Heart right ventricle (tissue), 16 donors: ENCODE measurements at regions not wholly inside any gene's neighbourhood (a gene's known extent, or its start where the extent isn't known, plus 50 kb on each side); places are given as distances from the start of the nearest gene placed in this dataset.
"Not testable (repeated sequence)": the region's sequence is repeated elsewhere in the genome, so short reads cannot be mapped to it uniquely, and the experiment has no call there.

Experiments
- ATAC-seq, 8 donors: fragments of 200-7000 bp; cut with Tn5 transposase; one replicate each; pipeline ENCODE4 v1.9.1; 2020; ENCODE audit warnings: mild to moderate bottlenecking in 8 of 8, moderate library complexity in 8 of 8, moderate number of reproducible peaks in 1 of 8
- DNase-seq, 2 donors: peaks; one replicate each; pipeline ENCODE4 v3.0.0-alpha.2; 2020
- H3K27ac ChIP-seq, 10 donors: fragments of 200-600 bp; sonication (generic) in 2 of 10; one replicate each; pipeline versions ENCODE4 v1.5.0 to v1.8.0; 2020 to 2022; ENCODE audit warnings: mild to moderate bottlenecking in 3 of 10
- H3K27me3 ChIP-seq, 7 donors: fragments of 200-600 bp; one replicate each; pipeline ENCODE4 v1.8.0; 2021 to 2022; ENCODE audit warnings: mild to moderate bottlenecking in 2 of 7
- H3K36me3 ChIP-seq, 9 donors: fragments of 200-600 bp; sonication (generic) in 1 of 9; one replicate each; pipeline versions ENCODE4 v1.5.0 to v1.8.0; 2020 to 2022; ENCODE audit warnings: mild to moderate bottlenecking in 2 of 9
- H3K4me1 ChIP-seq, 9 donors: fragments of 200-600 bp; sonication (generic) in 1 of 9; one replicate each; pipeline versions ENCODE4 v1.5.0 to v1.8.0; 2020 to 2022; ENCODE audit warnings: mild to moderate bottlenecking in 4 of 9
- H3K4me3 ChIP-seq, 10 donors: fragments of 200-600 bp; sonication (generic) in 2 of 10; one replicate each; pipeline versions ENCODE4 v1.5.0 to v1.8.0; 2020 to 2022; ENCODE audit warnings: mild to moderate bottlenecking in 7 of 10, moderate library complexity in 2 of 10
- H3K9me3 ChIP-seq, 11 donors: fragments of 200-600 bp in 10 of 11; sonication (generic) in 2 of 11; one replicate each; pipeline versions ENCODE4 v1.5.0 to v1.8.0; 2013 to 2022; ENCODE audit warnings: mild to moderate bottlenecking in 2 of 11, control low read depth in 1 of 11, moderate library complexity in 1 of 11
- WGBS, 2 donors: extraction: QIAGEN DNeasy Blood & Tissue Kit; methylation state at CpG; one replicate each; pipeline ENCODE4 v1.1.7; 2013; ENCODE audit warnings: inconsistent platforms in 1 of 2; 5-methylcytosine and 5-hydroxymethylcytosine counted together
- intact Hi-C, 10 donors: fragments of 100-400 bp; cut with DNase I; formaldehyde crosslinking; loops; one replicate each; pipeline versions ENCODE4 v1.11.1 to v1.14.2; 2022
- TF ChIP-seq, protein P1 (sequence below), 9 donors: fragments of 200-600 bp; sonication (generic) in 2 of 9; IDR thresholded peaks; one replicate each; pipeline versions ENCODE4 v1.5.0 to v1.8.0; 2021 to 2022; ENCODE audit warnings: antibody characterized with exemption in 9 of 9, mild to moderate bottlenecking in 5 of 9, moderate library complexity in 1 of 9
- donor health status: Arrhythmogenic right ventricular cardiomyopathy.
- donor health status: ischemic (EF 13 %, LVEDD 7.1; RV severe dilation, severe dysfunction).
- donor health status: healthy with polysubstance abuse.
- donor health status: DM: no; HTN: yes; CAD: no.
- donor health status: DM: no; HTN: no; CAD: no.
- donor health status: ischemic (EF 25% LVEDD 6.9; RV normal size, moderate dysfunction).
- donor health status: ischemic (EF 25% LVEDD 5.7; RV mildly dilated, moderate dysfunction).
- donor health status: healthy.
- donor health status: DM: yes; HTN: yes; CAD: no.
- donor health status: Ischemic cardiomyopathy.
- donor health status: ischemic (EF 35%, LVEDD 5.7; RV mildly dilated, moderate dysfunction).
- donor health status: nonischemic (EF 11% LVEDD 7.7; RV severe dilation, severe dysfunction).
- donor health status: DM: yes; HTN: yes; CAD: no.
- donor health status: PGD.
- donor health status: ischemic (EF 29% LVEDD 5.4; RV normal size, mild dysfunction).
- donor health status: nonischemic (EF 23%, LVEDD 6.1; RV moderate dilation, normal function).

DNA sequence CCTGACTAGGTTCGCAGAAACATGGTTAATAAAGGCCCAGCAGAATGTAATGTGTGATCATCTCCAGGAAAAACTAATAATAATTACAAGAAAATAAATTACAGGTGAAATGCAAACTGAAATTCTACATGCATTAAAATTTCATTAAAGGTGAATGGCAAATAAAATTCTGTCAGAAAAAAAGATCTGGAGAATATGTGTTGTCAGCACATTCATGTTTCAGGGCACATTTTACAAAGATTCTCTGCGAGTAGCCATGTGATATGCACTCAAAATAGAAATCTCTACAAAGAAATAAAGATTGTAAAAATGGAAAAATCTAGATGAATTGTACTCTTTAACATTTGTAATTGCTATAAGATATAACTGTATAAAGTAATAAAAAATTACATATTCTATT is 765.2 kb downstream of the TMEM121 start:
- no peak for DNase-seq
- H3K36me3 ChIP-seq = no peaks in the 10 kb centered on the region
- no peak for ATAC-seq
- intact Hi-C loops = no loop called here
- H3K27me3 ChIP-seq = peaks cover 0 to 34% (median 6%) of the 10 kb centered on the region in 7 donors
- peaks cover 0 to 7% (median 0%) of the 10 kb centered on the region in 11 donors for H3K9me3 ChIP-seq
- no peak overlapping the region for H3K27ac ChIP-seq
- no peak overlapping the region for H3K4me3 ChIP-seq
- no peaks in the 10 kb centered on the region for H3K4me1 ChIP-seq
- TF ChIP-seq, protein P1, sequence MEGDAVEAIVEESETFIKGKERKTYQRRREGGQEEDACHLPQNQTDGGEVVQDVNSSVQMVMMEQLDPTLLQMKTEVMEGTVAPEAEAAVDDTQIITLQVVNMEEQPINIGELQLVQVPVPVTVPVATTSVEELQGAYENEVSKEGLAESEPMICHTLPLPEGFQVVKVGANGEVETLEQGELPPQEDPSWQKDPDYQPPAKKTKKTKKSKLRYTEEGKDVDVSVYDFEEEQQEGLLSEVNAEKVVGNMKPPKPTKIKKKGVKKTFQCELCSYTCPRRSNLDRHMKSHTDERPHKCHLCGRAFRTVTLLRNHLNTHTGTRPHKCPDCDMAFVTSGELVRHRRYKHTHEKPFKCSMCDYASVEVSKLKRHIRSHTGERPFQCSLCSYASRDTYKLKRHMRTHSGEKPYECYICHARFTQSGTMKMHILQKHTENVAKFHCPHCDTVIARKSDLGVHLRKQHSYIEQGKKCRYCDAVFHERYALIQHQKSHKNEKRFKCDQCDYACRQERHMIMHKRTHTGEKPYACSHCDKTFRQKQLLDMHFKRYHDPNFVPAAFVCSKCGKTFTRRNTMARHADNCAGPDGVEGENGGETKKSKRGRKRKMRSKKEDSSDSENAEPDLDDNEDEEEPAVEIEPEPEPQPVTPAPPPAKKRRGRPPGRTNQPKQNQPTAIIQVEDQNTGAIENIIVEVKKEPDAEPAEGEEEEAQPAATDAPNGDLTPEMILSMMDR (IDR thresholded peaks at IDR 0.05) = no peak
- 44 to 48% methylated on average over 2 of the region's 2 CpGs for WGBS, 2 donors

DNA sequence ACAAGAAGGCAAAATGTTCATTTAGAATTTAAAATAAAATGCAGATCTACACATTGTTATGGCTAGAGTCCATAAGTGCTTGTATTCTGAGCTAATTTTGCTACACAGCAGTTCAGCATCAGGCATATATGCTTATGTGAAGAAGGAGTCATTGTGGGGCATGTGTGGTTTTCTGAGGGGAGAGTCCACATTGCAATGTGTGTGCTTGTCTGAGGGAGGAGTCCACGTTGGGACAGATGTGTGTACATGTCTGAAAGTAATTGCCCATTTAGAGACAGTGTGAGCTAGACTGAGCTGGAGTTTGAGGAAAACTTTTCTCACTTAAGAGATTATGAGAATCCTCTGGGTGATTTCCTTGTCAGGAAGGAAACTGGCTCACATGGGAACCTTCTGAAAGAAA is 767.9 kb downstream of the TMEM121 start:
- intact Hi-C loops = no loop called here
- ATAC-seq (no peak), DNase-seq (no peak)
- peaks cover 0 to 17% (median 0%) of the 10 kb centered on the region in 11 donors for H3K9me3 ChIP-seq
- 0 to 3% methylated on average over 1 of the region's 1 CpG for WGBS, 2 donors
- H3K4me1 ChIP-seq = no peaks in the 10 kb centered on the region
- no peak overlapping the region for H3K27ac ChIP-seq
- no peaks in the 10 kb centered on the region for H3K36me3 ChIP-seq
- TF ChIP-seq, protein P1 (IDR thresholded peaks at IDR 0.05) = no peak
- H3K4me3 ChIP-seq = no peak overlapping the region
- H3K27me3 ChIP-seq = peaks cover 0 to 14% (median 3%) of the 10 kb centered on the region in 7 donors

DNA sequence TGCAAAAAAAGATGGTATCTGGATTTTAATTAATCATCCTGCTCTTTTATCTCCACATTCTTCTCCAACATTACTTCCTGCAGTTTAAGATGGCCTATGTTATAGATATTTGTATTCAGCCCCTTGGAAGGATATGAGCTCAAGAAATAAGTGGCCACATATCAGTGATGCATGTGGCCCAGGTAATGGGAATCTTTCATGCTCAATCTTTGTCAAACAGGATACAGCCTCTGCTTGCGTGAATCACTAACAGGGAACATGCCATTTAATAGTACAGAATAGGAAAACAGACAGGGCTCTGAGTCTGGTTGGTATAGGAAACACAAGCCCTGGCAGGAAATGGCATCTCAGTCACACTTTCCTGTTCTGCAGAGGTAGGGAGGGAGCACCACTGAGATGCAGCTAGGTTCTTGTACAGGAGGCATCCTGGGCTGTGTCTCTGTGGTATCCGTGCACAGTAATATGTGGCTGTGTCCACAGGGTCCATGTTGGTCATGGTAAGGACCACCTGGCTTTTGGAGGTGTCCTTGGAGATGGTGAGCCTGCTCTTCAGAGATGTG is 774.6 kb downstream of the TMEM121 start:
- H3K36me3 ChIP-seq, DNase-seq, H3K9me3 ChIP-seq, ATAC-seq, H3K4me3 ChIP-seq, H3K27ac ChIP-seq, intact Hi-C loops, H3K4me1 ChIP-seq: not testable (repeated sequence)
- peaks cover 0 to 27% (median 17%) of the 10 kb centered on the region in 7 donors for H3K27me3 ChIP-seq
- 37 to 40% methylated on average over 2 of the region's 2 CpGs for WGBS, 2 donors

DNA sequence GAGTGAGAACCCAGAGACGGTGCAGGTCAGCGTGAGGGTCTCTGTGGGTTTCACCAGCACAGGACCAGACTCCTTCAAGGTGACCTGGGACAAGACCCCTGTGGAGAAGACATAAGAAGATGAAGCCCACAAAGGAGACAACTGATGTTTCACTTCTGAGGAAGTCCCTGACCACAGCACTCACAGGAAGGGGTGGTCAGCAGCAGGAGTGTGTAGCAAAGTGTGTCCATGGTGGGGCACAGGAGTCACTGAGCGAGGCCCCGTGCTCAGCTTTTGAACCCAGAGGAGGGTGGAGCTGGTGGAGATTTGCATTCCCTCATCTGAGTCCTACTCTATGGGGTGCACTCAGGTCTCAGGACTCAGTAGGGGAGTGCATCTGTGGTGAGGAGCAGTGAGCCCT is 775.2 kb downstream of the TMEM121 start:
- DNase-seq, intact Hi-C loops, H3K9me3 ChIP-seq, H3K4me1 ChIP-seq, ATAC-seq, H3K36me3 ChIP-seq, H3K27ac ChIP-seq, H3K4me3 ChIP-seq: not testable (repeated sequence)
- WGBS, 2 donors = 71 to 75% methylated on average over 4 of the region's 4 CpGs
- peaks cover 0 to 27% (median 19%) of the 10 kb centered on the region in 7 donors for H3K27me3 ChIP-seq

DNA sequence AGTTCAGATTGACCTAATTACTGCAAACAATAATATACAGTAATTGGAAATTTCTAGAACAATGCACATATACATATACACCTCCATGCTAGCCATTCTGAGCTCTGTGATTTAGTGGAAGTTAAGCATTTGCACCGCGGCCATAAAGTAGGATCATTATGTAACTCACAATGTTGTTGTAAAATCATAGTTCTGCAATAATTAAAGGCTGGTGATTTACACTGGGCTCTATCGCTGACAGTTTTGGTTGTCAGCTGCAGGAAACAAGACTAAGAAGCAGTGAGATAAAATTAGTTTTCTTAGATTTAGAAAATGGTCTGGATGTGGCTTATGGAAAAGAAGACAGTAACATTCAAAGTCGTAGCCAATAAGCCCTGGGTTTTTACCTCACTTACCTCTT is 776.3 kb downstream of the TMEM121 start:
- intact Hi-C loops = no loop called here
- DNase-seq (no peak), ATAC-seq (no peak)
- TF ChIP-seq, protein P1 (IDR thresholded peaks at IDR 0.05) = no peak
- no peaks in the 10 kb centered on the region for H3K36me3 ChIP-seq
- H3K27ac ChIP-seq = no peak overlapping the region
- peaks cover 0 to 22% (median 19%) of the 10 kb centered on the region in 7 donors for H3K27me3 ChIP-seq
- WGBS, 2 donors = 31 to 52% methylated on average over 4 of the region's 4 CpGs
- H3K9me3 ChIP-seq = peaks cover 0 to 9% (median 0%) of the 10 kb centered on the region in 11 donors
- no peak overlapping the region for H3K4me3 ChIP-seq
- no peaks in the 10 kb centered on the region for H3K4me1 ChIP-seq
